Natural killer cell treated with Interleukin-12 subunit alpha and Interleukin-12 subunit beta and Interleukin-15 and Interleukin-18, amount 100 ng/mL, for 72 hours (primary cell): ENCODE measurements at regions not wholly inside any gene's neighbourhood (a gene's known extent, or its start where the extent isn't known, plus 50 kb on each side); places are given as distances from the start of the nearest gene placed in this dataset.
A peak's percentile ranks its signal among the peaks of the same experiment; 100 is the strongest.

Source experiments
- ATAC-seq, 2 donors: fragments of 150-1000 bp; cut with Tn5 transposase in 1 of 2; sonication (Bioruptor Pico), chemical (Tn5 transposase) in 1 of 2; 2 replicates each; pipeline ENCODE4 v1.10.0; 2021
- DNase-seq: peaks from one replicate; pipeline ENCODE4 v3.0.0; 2022; ENCODE audit warnings: low spot score
- H3K27ac Mint-ChIP-seq, 2 donors: 1 replicate in 1 of 2; 2 replicates in 1 of 2; pipeline ENCODE4 v1.8.0; 2022; ENCODE audit warnings: mixed read lengths in 2 of 2, mild to moderate bottlenecking in 1 of 2, moderate library complexity in 1 of 2
- H3K27me3 Mint-ChIP-seq, 2 donors: 1 replicate in 1 of 2; 2 replicates in 1 of 2; pipeline ENCODE4 v1.8.0; 2022; ENCODE audit warnings: mixed read lengths in 2 of 2
- H3K36me3 Mint-ChIP-seq: one replicate; pipeline ENCODE4 v1.8.0; 2022; ENCODE audit warnings: mixed read lengths
- H3K4me1 Mint-ChIP-seq, 2 donors: 1 replicate in 1 of 2; 2 replicates in 1 of 2; pipeline ENCODE4 v1.8.0; 2022; ENCODE audit warnings: low read depth in 2 of 2, mixed read lengths in 2 of 2, mild to moderate bottlenecking in 1 of 2
- H3K4me3 Mint-ChIP-seq: one replicate; pipeline ENCODE4 v1.8.0; 2022; ENCODE audit warnings: mixed read lengths
- H3K9me3 Mint-ChIP-seq: 2 replicates; pipeline ENCODE4 v1.8.0; 2022; ENCODE audit warnings: mixed read lengths

GRCh38 chr5:73305386-73305785 is 132.4 kb downstream of the TMEM174 start:
- Mint-ChIP-seq H3K36me3 (peaks cover 4% of the 10 kb centered on the region), H3K9me3 (no peaks in the 10 kb centered on the region), H3K4me3 (no peak overlapping the region), H3K27me3 (peaks cover 60 to 92% of the 10 kb centered on the region in 2 donors), H3K4me1 (peaks cover 3 to 4% of the 10 kb centered on the region in 2 donors), H3K27ac (no peak overlapping the region)
- ATAC-seq (no peak), DNase-seq (no peak)

DNA sequence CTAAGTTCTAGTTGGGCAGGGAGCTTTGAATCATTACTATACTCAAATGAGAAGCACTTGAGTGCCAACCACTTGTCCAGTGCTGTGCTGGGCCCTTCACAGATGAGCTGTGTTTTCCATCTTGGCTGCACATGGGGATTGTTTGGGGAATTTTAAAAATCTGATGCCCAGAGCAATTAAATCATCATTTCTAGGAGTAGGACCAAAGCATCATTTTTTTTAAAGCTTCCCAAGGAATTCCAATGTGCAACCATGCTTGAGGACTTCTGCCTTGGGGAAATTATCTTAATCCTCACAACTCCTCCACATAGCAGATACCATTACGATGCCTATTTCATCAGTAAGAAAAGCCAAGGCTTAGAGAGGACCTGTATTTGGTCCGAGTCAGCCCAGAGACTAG is 131.4 kb downstream of the TMEM174 start:
- ATAC-seq, result no peak
- peaks cover 65 to 92% of the 10 kb centered on the region in 2 donors for H3K27me3 Mint-ChIP-seq
- peaks cover 4% of the 10 kb centered on the region for H3K36me3 Mint-ChIP-seq
- H3K4me1 Mint-ChIP-seq, result peaks cover 3 to 8% of the 10 kb centered on the region in 2 donors
- no peak overlapping the region for H3K4me3 Mint-ChIP-seq
- no peak for DNase-seq
- no peak overlapping the region for H3K27ac Mint-ChIP-seq
- H3K9me3 Mint-ChIP-seq, result no peaks in the 10 kb centered on the region

- peaks cover 4% of the 10 kb centered on the region for H3K36me3 Mint-ChIP-seq
- no peak overlapping the region for H3K4me3 Mint-ChIP-seq
- ATAC-seq, result peak in 1 of 2 donors; percentile 6
- no peak overlapping the region for H3K27ac Mint-ChIP-seq
- no peaks in the 10 kb centered on the region for H3K9me3 Mint-ChIP-seq
- peaks cover 3 to 10% of the 10 kb centered on the region in 2 donors for H3K4me1 Mint-ChIP-seq
- peaks cover 71 to 94% of the 10 kb centered on the region in 2 donors for H3K27me3 Mint-ChIP-seq
- no peak for DNase-seq
Measured at GRCh38 chr5:73303148-73304079, 130.4 kb downstream of the TMEM174 start.

DNA sequence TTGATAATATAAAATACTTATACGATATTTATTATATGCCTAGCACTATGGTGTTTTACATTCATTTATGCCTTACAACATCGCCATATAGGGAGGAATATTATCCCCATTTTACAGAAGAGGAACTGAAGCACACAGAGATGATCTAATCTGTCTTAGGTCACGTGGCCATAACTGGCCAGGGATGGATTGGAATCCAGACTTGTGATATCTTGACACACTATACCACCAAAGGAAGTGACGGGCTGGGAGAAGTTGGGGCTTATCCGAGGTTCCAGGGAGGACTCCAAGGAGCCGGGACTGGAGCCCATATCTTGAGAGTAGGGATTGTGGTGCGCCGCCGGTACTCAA is 129.8 kb downstream of the TMEM174 start:
- Mint-ChIP-seq H3K9me3 (no peaks in the 10 kb centered on the region), H3K4me1 (peaks cover 3 to 10% of the 10 kb centered on the region in 2 donors), H3K36me3 (peaks cover 4% of the 10 kb centered on the region), H3K27ac (no peak overlapping the region), H3K27me3 (peaks cover 67 to 89% of the 10 kb centered on the region in 2 donors), H3K4me3 (no peak overlapping the region)
- ATAC-seq, result no peak
- DNase-seq, result no peak

- no peaks in the 10 kb centered on the region for H3K9me3 Mint-ChIP-seq
- peaks cover 3 to 10% of the 10 kb centered on the region in 2 donors for H3K4me1 Mint-ChIP-seq
- no peak overlapping the region for H3K4me3 Mint-ChIP-seq
- ATAC-seq (no peak), DNase-seq (no peak)
- peaks cover 68 to 89% of the 10 kb centered on the region in 2 donors for H3K27me3 Mint-ChIP-seq
- H3K36me3 Mint-ChIP-seq, result peaks cover 4% of the 10 kb centered on the region
- H3K27ac Mint-ChIP-seq, result no peak overlapping the region
Measured at GRCh38 chr5:73301208-73301901, 128.4 kb downstream of the TMEM174 start.

- DNase-seq (no peak), ATAC-seq (no peak)
- H3K4me1 Mint-ChIP-seq, result peaks cover 3 to 10% of the 10 kb centered on the region in 2 donors
- H3K4me3 Mint-ChIP-seq, result no peak overlapping the region
- peaks cover 4% of the 10 kb centered on the region for H3K36me3 Mint-ChIP-seq
- H3K27ac Mint-ChIP-seq, result no peak overlapping the region
- H3K9me3 Mint-ChIP-seq, result no peaks in the 10 kb centered on the region
- peaks cover 66 to 89% of the 10 kb centered on the region in 2 donors for H3K27me3 Mint-ChIP-seq
Measured at GRCh38 chr5:73300337-73301207, 127.6 kb downstream of the TMEM174 start.

GRCh38 chr5:73299665-73300336 is 126.8 kb downstream of the TMEM174 start:
- ATAC-seq (no peak), DNase-seq (no peak)
- Mint-ChIP-seq H3K9me3 (no peaks in the 10 kb centered on the region), H3K4me1 (peaks cover 3 to 10% of the 10 kb centered on the region in 2 donors), H3K36me3 (peaks cover 4% of the 10 kb centered on the region), H3K27ac (no peak overlapping the region), H3K27me3 (peaks cover 65 to 89% of the 10 kb centered on the region in 2 donors), H3K4me3 (no peak overlapping the region)

DNA sequence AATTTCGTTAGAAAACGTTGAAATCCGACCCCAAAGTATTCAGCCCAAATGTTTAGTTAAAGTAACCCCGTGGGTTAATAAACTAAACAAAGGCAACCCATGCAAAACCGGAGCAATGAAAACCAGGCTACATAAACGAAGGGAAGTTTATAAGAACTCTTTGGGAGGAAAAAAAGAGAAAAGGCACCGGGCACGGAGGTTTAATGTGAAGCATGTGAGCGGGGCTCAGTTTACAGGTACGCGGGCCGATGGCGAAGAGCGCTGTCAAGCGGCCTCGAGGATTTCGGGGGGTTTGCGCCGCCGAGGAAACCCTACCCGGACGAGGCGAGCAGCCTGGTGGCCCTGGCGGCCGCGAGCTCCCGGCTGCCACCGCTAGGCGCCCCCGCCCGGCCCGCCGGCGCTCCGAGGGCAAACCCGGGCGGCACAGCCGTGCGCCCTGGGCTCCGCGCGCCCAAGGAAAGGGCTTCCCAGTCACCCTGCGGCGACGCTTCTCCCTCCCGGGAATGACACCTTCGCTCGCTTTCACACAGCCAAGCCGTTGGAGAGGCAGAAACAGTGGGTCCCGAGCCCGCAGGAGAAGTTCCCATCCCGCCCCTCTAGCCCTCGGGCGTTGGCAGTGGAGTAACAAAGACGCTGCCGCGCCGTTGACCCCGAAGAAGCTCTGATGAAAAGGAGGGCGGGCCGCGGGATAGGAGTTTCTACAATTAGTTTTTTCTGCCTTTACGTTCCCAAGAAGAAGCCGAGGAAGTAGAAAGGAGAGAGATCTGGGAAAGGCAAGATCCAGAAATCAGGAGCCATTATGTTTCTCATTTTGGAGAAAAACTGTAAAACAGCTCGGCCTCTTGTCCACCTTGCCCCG is 126.0 kb downstream of the TMEM174 start:
- Mint-ChIP-seq H3K4me1 (peaks cover 3 to 10% of the 10 kb centered on the region in 2 donors), H3K27me3 (peaks cover 59 to 89% of the 10 kb centered on the region in 2 donors), H3K27ac (no peak overlapping the region), H3K9me3 (no peaks in the 10 kb centered on the region), H3K4me3 (no peak overlapping the region), H3K36me3 (peaks cover 4% of the 10 kb centered on the region)
- no peak for ATAC-seq
- no peak for DNase-seq

DNA sequence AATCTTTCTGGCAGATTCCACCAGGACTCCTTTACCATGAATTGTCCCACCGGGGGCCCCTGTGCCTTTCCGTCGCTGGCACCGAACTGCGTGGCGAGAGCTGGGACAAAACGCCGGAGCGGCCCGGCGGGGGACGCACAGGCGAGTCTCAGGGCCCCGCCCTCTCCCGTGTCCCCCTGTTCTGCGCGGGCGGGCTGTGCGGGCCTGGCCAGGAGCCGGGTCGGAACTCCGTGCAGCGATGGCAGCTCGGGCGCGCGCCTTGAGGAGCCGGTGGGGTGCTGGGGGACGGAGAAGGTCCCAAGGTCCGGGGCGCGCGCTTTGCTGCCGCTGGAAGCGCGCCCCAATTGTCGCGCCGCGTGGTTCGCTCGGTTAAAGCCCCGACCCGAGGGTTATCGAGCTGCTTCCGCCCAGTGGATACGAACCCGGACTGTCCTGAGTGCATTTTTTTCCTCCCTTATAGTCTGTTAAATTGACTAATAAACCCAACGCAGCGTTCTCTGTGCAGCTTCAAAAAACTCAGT is 125.3 kb downstream of the TMEM174 start:
- peaks cover 4% of the 10 kb centered on the region for H3K36me3 Mint-ChIP-seq
- ATAC-seq (no peak), DNase-seq (no peak)
- peaks cover 58 to 89% of the 10 kb centered on the region in 2 donors for H3K27me3 Mint-ChIP-seq
- H3K9me3 Mint-ChIP-seq, result no peaks in the 10 kb centered on the region
- H3K4me1 Mint-ChIP-seq, result peaks cover 3 to 10% of the 10 kb centered on the region in 2 donors
- no peak overlapping the region for H3K27ac Mint-ChIP-seq
- H3K4me3 Mint-ChIP-seq, result no peak overlapping the region

DNA sequence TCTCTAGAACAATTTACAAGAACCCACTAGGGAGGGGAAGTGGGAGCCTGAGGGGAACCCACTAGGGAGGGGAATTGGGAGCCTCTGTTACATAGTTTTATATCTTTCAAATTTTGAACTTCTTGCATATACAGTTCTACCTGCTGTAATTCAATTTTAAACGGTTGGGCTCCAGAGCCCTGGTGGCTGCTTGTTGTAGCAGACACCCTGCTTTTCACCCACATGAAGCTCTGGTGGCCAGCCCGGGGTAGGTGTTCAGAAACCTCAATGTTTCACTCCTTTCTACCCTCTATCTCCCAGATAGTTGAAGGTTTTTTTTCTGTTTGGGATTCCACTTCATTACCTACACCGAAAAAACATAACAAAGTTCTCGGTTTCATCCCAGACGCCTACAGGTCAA is 124.4 kb downstream of the TMEM174 start:
- ATAC-seq (no peak), DNase-seq (no peak)
- Mint-ChIP-seq H3K4me3 (no peak overlapping the region), H3K27me3 (peaks cover 58 to 90% of the 10 kb centered on the region in 2 donors), H3K36me3 (no peaks in the 10 kb centered on the region), H3K9me3 (no peaks in the 10 kb centered on the region), H3K4me1 (peaks cover 0 to 10% of the 10 kb centered on the region in 2 donors), H3K27ac (no peak overlapping the region)

- peaks cover 52 to 89% of the 10 kb centered on the region in 2 donors for H3K27me3 Mint-ChIP-seq
- DNase-seq (no peak), ATAC-seq (no peak)
- H3K36me3 Mint-ChIP-seq, result no peaks in the 10 kb centered on the region
- no peak overlapping the region for H3K27ac Mint-ChIP-seq
- no peak overlapping the region for H3K4me3 Mint-ChIP-seq
- peaks cover 0 to 10% of the 10 kb centered on the region in 2 donors for H3K4me1 Mint-ChIP-seq
- H3K9me3 Mint-ChIP-seq, result no peaks in the 10 kb centered on the region
Measured at GRCh38 chr5:73296772-73297171, 123.8 kb downstream of the TMEM174 start.

- no peaks in the 10 kb centered on the region for H3K9me3 Mint-ChIP-seq
- no peak overlapping the region for H3K4me3 Mint-ChIP-seq
- no peak for ATAC-seq
- no peak overlapping the region for H3K27ac Mint-ChIP-seq
- peaks cover 0 to 10% of the 10 kb centered on the region in 2 donors for H3K4me1 Mint-ChIP-seq
- no peak for DNase-seq
- H3K27me3 Mint-ChIP-seq, result peaks cover 56 to 89% of the 10 kb centered on the region in 2 donors
- no peaks in the 10 kb centered on the region for H3K36me3 Mint-ChIP-seq
Measured at GRCh38 chr5:73295921-73296320, 122.9 kb downstream of the TMEM174 start.
